ENCODE measurements at regions not wholly inside any gene's neighbourhood (a gene's known extent, or its start where the extent isn't known, plus 50 kb on each side); places are given as distances from the start of the nearest gene placed in this dataset.
"Not testable (repeated sequence)": the region's sequence is repeated elsewhere in the genome, so short reads cannot be mapped to it uniquely, and the experiment has no call there.

GRCh38 chr4:74544655-74545361 lies 99.9 kb downstream of the AREG start:
- no peak for DNase-seq (ENCODE audit: low spot score)

- DNase-seq (ENCODE audit: low spot score), result no peak
Measured at GRCh38 chr4:74545448-74545847, 100.5 kb downstream of the AREG start.

DNA sequence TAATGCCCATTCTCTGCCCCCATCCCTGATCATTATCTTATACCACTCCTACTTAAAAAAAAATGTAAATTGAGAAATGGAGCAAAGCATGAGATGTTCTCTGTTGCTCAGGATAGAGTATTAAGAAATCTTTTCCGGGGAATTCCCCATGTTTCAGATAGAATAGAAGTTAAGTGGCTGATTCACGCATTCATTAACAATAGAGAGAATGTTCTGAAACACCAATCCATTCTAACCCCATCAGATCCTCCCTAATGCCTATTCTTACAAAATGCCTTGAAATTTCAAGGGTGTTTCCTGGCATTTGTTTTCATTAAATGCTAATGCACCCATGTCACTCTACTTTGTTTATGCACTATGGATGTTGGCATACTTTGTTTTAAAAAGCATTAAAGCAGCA lies 101.1 kb downstream of the AREG start:
- no peak for DNase-seq (ENCODE audit: low spot score)

- DNase-seq (ENCODE audit: low spot score), result no peak
Measured at GRCh38 chr4:74547042-74547441, 102.1 kb downstream of the AREG start.

DNA sequence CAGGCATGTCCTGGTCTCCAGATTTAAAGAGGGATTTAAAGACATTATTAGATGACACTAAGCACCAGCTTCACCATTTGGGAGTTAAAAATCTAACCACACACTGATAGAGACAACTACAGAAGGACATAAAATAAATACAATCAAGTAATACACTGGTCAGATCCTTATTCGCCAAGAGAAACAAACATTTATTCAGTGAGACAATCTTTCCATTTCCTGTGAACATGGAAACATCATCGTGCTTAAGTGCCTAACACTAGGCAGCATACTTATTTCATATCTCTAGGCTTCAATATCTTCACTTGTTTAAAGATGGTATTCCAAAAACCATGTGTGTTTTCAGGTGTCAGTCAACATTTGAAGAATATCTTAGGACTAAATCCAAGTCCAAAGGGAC lies 103.6 kb downstream of the AREG start:
- DNase-seq (ENCODE audit: low spot score), result no peak

DNA sequence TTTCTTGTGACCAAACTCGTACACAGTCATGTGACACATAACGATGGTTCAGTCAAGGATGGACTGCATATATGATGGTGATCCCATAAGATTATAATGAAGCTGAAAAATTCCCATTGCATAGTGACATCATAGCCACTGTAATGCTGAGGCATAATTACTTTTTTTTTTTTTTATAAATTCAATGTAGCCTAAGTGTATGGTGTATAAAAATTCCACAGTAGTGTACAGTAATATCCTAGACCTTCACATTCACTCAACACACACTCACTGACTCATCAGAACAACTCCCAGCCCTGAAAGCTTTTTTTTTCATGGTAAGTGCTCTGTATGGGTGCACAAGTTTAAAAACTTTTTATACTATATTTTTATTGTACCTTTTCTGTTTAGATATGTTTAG lies 105.0 kb downstream of the AREG start:
- no peak for DNase-seq (ENCODE audit: low spot score)

DNA sequence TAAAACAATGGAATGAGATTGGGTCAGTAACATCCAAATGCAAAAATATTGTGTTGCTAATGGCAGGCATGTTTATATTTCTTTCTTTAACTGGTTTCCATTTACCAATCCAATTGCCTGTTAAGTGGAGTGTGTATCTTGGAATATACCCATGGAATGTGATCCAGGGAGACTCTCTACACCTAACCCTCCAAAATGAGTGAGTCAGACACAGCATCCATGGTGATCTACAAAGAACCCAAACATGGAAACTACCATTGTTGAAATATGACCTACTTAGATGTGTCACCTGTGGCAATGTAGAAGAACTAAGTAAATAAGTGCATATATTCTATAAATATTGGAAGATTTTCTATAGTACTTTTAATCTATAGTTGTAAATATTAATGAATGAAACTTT lies 110.3 kb downstream of the AREG start:
- no peak for DNase-seq (ENCODE audit: low spot score)

DNA sequence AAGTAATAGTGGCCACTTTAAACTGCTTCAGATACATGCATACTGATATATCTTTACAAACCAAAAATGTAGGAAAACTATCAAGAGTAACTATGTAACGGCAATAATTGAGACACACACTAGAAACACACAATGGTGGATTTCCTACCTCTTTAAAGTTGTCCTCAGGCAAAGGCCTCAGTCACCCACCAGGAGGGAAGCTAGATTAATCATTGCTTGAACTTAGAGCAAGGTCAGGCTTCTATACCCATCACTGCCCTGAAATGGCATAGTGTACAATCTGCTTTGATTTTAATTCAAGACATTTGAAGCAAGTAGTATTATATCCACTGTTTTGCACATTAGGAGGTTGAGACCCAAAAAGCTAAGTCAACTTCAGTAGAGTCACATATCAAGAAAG lies 110.9 kb downstream of the AREG start:
- DNase-seq (ENCODE audit: low spot score), result no peak

DNA sequence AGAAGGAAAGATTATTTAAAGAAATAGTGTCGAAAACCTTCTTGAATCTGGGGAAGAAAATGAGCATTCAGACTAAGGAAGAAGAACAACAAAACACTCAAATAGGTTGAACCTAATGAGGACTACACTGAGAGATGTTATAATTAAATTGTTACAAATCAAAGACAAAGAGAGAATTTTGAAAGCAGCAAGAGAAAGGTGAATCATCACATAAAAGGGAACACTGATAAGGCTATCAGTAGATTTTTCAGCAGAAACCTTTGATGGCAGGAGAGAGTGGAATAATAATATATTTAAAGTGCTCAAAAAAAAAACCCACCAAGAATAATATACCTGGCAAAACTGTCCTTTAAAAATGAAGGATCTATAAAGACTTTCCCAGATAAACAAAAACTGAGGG lies 114.9 kb downstream of the AREG start:
- DNase-seq (ENCODE audit: low spot score), result no peak

- DNase-seq (ENCODE audit: low spot score), result no peak
Measured at GRCh38 chr4:74567981-74568380, 123.0 kb downstream of the AREG start.

DNA sequence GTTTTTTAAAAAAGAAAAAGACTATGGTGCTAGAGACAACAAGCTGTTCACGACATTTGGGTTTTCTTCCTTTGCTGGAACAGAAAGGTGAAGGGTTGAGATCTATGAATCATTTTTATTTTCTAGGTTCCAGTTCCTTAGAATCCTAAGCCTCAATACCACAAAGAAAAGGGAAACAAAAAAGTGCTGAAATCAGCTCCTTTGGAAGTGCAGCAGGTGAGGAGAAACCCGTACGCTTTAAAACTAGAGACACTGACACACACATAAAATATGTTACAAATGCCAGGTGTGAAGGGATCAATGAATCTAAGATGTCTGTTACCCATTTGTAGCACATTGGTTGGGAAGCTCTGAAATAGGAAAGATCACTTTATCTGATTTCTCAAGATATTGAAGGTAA lies 125.2 kb downstream of the AREG start:
- DNase-seq (ENCODE audit: low spot score), result no peak

DNA sequence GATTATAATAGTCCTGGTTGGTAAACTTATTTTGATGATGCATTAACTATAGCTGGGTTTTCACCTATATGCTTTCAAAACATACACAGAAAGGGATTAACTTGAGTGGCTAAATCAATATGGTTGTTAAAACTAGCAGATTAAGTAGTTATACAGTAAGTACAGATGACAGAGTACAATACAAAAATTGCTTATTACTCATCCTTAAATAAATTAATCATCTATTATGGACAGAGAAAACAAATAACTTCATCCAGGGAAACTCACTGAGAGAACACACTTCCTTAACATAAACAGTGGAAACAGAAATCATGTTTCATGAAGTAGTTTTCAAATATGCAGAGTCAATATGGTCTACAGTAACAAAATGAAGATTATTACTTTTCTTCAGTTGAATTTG lies 133.4 kb downstream of the AREG start:
- DNase-seq (ENCODE audit: low spot score), result no peak

DNA sequence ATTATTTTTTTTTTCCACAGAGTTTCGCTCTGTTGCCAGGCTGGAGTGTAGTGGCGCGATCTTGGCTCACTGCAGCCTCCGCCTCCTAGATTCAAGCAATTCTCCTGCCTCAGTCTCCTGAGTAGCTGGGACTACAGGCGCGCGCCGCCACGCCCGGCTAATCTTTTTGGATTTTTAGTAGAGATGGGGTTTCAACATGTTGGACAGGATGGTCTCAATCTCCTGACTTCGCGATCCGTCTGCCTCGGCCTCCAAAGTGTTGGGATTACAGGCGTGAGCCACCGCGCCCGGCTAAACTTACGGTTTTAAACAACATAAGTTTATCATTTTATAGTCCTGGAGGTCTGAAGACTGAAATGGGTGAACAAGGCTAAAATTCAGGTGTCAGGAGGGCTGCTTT lies 133.9 kb downstream of the AREG start:
- DNase-seq (ENCODE audit: low spot score), result not testable (repeated sequence)

DNA sequence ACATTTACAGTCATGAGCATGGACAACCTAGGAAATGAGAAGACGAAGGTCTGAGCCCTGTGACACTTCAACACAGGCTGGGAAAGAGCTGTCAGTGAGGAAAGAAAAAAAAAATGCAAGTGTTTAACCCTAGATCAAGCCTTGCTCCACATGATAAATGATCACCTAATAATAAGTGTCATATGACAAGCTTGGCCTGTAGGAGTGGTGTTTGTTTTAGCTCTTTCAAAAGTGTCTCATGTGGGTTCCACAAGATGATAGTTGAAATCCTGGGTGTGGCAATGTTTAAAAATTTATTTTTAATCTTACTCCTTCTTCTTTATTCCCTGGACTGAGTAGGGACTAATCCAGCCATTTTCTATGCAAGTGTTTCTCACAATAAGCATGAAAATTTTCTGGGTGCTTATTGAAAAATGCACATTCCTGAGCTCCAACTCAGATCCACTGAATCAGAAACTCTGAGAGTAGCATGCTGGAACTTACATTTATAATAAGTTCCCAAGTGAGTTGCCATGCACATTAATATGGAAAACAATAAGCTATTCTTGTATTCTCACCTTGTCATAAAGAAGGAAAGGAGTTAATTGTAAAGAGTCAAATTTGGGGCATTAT lies 138.3 kb downstream of the AREG start:
- no peak for DNase-seq (ENCODE audit: low spot score)

GRCh38 chr4:74583757-74584156 lies 138.8 kb downstream of the AREG start:
- no peak for DNase-seq (ENCODE audit: low spot score)

DNA sequence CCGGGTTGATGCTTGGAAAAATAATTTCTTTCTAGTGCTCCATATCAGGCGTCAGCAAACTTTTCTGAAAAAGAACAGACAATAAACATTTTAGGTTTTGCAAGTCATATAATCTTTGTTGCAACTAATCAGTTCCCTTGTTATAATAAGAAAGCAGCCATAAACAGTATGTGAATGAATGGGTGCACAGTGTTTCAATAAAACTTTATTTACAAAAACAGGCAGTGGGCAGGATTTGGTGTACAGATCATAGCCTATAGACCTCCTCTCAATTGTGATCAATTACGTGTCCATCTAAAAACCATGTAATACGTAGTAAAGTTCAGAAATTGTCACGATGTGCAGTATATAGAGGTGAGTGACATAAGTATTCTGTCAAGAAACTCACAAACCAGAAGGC lies 143.4 kb downstream of the AREG start:
- no peak for DNase-seq (ENCODE audit: low spot score)

GRCh38 chr4:74590476-74590875 lies 145.5 kb downstream of the AREG start:
- DNase-seq (ENCODE audit: low spot score), result no peak

DNA sequence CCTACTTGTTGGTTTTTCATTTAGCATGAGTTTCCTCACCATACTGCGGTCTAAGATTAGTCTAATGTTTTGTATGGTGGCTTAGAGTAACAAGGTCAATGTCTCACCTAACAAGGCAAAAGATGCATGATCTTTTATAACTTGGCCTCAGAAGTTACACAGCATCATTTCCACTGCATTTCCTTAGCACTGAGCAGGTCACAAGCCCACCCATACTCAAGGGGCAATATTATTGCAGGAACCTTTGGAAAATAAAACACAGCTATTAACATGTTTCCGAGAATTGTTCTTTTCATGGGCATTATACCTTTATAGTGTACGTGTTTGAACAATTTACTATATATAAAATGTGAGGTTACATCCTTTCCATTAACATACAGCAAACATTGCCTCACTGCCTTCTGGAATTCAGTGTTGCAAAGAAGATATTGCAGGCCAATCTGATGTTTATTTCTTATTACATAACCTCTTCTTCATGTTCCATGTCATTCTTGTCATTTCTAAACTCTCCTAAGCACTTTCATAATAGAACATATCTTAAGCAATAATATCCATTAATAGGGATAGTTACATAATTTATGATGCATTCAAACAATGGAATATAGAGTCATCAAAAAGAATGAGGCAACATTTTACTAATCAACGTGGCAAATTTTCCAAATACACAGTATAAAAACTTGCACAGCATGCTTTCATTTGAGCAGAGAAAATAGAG lies 153.8 kb downstream of the AREG start:
- no peak for DNase-seq (ENCODE audit: low spot score)

- DNase-seq (ENCODE audit: low spot score), result no peak
Measured at GRCh38 chr4:74603186-74603585, 158.2 kb downstream of the AREG start.

DNA sequence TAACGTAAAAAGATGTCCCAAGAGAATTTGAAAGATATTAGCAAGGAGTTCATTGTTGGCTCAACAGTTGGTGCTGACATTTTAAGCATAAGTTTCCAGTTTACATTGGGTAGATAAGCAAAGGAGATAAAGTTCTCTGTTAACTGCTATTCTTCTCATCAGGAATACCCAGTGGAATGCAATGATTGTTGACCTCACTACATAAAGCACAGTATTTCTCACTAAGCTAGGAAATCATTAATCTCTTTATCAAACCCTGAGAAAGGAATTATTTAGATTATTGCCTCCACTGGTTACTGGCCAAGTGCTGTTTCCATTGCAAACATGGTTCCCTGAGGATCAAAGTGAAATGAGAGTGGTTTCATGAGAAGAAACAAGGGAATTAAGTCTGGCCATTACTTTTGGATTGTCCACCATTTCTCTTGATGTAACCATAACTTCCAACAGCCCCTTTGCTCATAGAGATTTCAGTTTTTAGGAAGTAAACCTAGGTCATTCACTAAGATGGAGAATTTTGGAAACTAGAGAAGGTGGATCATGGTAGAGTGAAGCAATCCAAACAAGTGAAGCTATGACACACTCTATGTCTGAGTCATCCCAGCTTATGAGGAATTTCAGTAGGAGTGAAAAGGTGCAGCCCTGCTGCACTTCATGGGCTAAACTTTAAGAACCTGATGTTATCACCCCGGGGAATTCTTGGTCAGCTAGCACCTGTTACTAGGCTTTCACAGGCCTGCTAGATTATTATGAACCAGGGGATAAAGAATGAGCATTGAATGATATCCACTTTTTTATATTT lies 163.4 kb downstream of the AREG start:
- peak; percentile 59 for DNase-seq (ENCODE audit: low spot score)

- no peak for DNase-seq (ENCODE audit: low spot score)
Measured at GRCh38 chr4:74610491-74610890, 165.6 kb downstream of the AREG start.

GRCh38 chr4:74612837-74613236 lies 167.9 kb downstream of the AREG start:
- DNase-seq (ENCODE audit: low spot score), result no peak

GRCh38 chr4:74613266-74613665 lies 168.3 kb downstream of the AREG start:
- no peak for DNase-seq (ENCODE audit: low spot score)
